BJ (cell line): ENCODE measurements at regions not wholly inside any gene's neighbourhood (a gene's known extent, or its start where the extent isn't known, plus 50 kb on each side); places are given as distances from the start of the nearest gene placed in this dataset.
"Not testable (repeated sequence)": the region's sequence is repeated elsewhere in the genome, so short reads cannot be mapped to it uniquely, and the experiment has no call there.

ENCODE experiments used
- CTCF ChIA-PET: fragments of 350-600 bp; formaldehyde crosslinking; extraction: SDS; loops from one replicate; lab custom pipeline; 2021; ENCODE audit warnings: antibody characterized with exemption, inconsistent platforms; lab: Yijun Ruan, JAX
- POLR2A ChIA-PET: fragments of 300-600 bp; sonication (Branson Sonifier 250); formaldehyde crosslinking; extraction: SDS; loops from one replicate; lab custom pipeline; 2021; ENCODE audit warnings: antibody characterized with exemption; lab: Charles Lee
- DNase-seq: peaks from one replicate; pipeline ENCODE4 v3.0.0-alpha.2; 2011; ENCODE audit warnings: low read depth
- H3K27me3 ChIP-seq: 2 replicates; pipeline ENCODE4 v1.6.0; 2011; ENCODE audit warnings: low read length; ENCODE audit not compliant: control insufficient read depth, insufficient read depth
- H3K36me3 ChIP-seq: 2 replicates; pipeline ENCODE4 v1.5.1; 2011; ENCODE audit warnings: low read length; ENCODE audit not compliant: control insufficient read depth, insufficient read depth
- H3K4me3 ChIP-seq: 2 replicates; pipeline ENCODE4 v1.5.1; 2011; ENCODE audit warnings: low read depth, mild to moderate bottlenecking, control low read depth, low read length
- CTCF ChIP-seq: IDR thresholded peaks from 2 replicates; pipeline ENCODE4 v1.5.1; 2011; ENCODE audit warnings: low read depth, mild to moderate bottlenecking, control low read depth, inconsistent platforms, low read length, moderate library complexity; ENCODE audit not compliant: insufficient read depth

GRCh38 chr20:22826306-22827230 lies 208.5 kb upstream of the SSTR4 start:
- no peak for TF ChIP-seq CTCF
- ChIA-PET CTCF (no interaction called here), POLR2A (no interaction called here)
- DNase-seq, result no peak
- Histone ChIP-seq H3K27me3 (no peaks in the 10 kb centered on the region), H3K36me3 (no peaks in the 10 kb centered on the region), H3K4me3 (no peak overlapping the region)

GRCh38 chr20:22827916-22828315 lies 207.2 kb upstream of the SSTR4 start:
- no peaks in the 10 kb centered on the region for H3K27me3 ChIP-seq
- H3K36me3 ChIP-seq, result no peaks in the 10 kb centered on the region
- TF ChIP-seq CTCF, result no peak
- POLR2A ChIA-PET, result no interaction called here
- CTCF ChIA-PET, result no interaction called here
- DNase-seq, result no peak
- no peak overlapping the region for H3K4me3 ChIP-seq

- DNase-seq, result no peak
These were observed 205.8 kb upstream of the SSTR4 start for GRCh38 chr20:22829356-22829755.

GRCh38 chr20:22830138-22830537 lies 205.0 kb upstream of the SSTR4 start:
- ChIA-PET POLR2A (no interaction called here), CTCF (interaction anchor here (0.7 kb wide), 1 partner anchor 419 kb away, joined by 3 read pairs; no protein-coding TSS in a partner anchor)
- Histone ChIP-seq H3K4me3 (no peak overlapping the region), H3K36me3 (no peaks in the 10 kb centered on the region), H3K27me3 (no peaks in the 10 kb centered on the region)
- no peak for DNase-seq
- TF ChIP-seq CTCF, result no peak

More at GRCh38 chr20:22829356-22829755, 205.8 kb upstream of the SSTR4 start:
- no peak for TF ChIP-seq CTCF
- ChIA-PET CTCF (interaction anchor here (0.7 to 0.8 kb wide), 2 partner anchors 11 to 420 kb away, joined by 3 read pairs; no protein-coding TSS in a partner anchor), POLR2A (no interaction called here)
- Histone ChIP-seq H3K4me3 (no peak overlapping the region), H3K27me3 (no peaks in the 10 kb centered on the region), H3K36me3 (no peaks in the 10 kb centered on the region)

GRCh38 chr20:22830715-22831114 lies 204.4 kb upstream of the SSTR4 start:
- H3K4me3 ChIP-seq, H3K27me3 ChIP-seq, DNase-seq, CTCF ChIA-PET, POLR2A ChIA-PET, H3K36me3 ChIP-seq: not testable (repeated sequence)
